GM18951 (cell line): ENCODE measurements at regions not wholly inside any gene's neighbourhood (a gene's known extent, or its start where the extent isn't known, plus 50 kb on each side); places are given as distances from the start of the nearest gene placed in this dataset.

Source experiments
- POLR2A ChIP-seq: IDR thresholded peaks from 4 replicates; pipeline ENCODE4 v1.6.1; 2011; ENCODE audit warnings: mild to moderate bottlenecking; ENCODE audit not compliant: insufficient read length, insufficient read depth; ENCODE audit errors: extremely low read depth
- in situ Hi-C: fragments of 300-500 bp; cut with MboI; formaldehyde crosslinking; loops from one replicate; pipeline ENCODE4 v1.12.0; 2022; ENCODE audit warnings: low sequenced_read_pairs, mixed read lengths, inconsistent platforms; ENCODE audit not compliant: unreplicated experiment

- no peak for TF ChIP-seq POLR2A
- in situ Hi-C loops, result no loop called here
Observed at GRCh38 chr12:76268267-76268666, 79.9 kb downstream of the BBS10 start.

GRCh38 chr12:76266797-76267196, 81.4 kb downstream of the BBS10 start:
- no peak for TF ChIP-seq POLR2A
- in situ Hi-C loops, result no loop called here

- in situ Hi-C loops, result no loop called here
- TF ChIP-seq POLR2A, result no peak
Observed at GRCh38 chr12:76265424-76266180, 82.6 kb downstream of the BBS10 start.

GRCh38 chr12:76264611-76265012, 83.6 kb downstream of the BBS10 start:
- in situ Hi-C loops, result no loop called here
- TF ChIP-seq POLR2A, result no peak

GRCh38 chr12:76263696-76264095, 84.5 kb downstream of the BBS10 start:
- in situ Hi-C loops, result no loop called here
- no peak for TF ChIP-seq POLR2A

- in situ Hi-C loops, result no loop called here
Observed at GRCh38 chr12:76260390-76260748, 87.8 kb downstream of the BBS10 start.

GRCh38 chr12:76259660-76260389, 88.4 kb downstream of the BBS10 start:
- TF ChIP-seq POLR2A, result no peak
- in situ Hi-C loops, result no loop called here

More at GRCh38 chr12:76260390-76260748, 87.8 kb downstream of the BBS10 start:
- no peak for TF ChIP-seq POLR2A

- in situ Hi-C loops, result no loop called here
- TF ChIP-seq POLR2A, result no peak
Observed at GRCh38 chr12:76259106-76259505, 89.1 kb downstream of the BBS10 start.

GRCh38 chr12:76256904-76257303, 91.3 kb downstream of the BBS10 start:
- in situ Hi-C loops, result no loop called here
- TF ChIP-seq POLR2A, result no peak

GRCh38 chr12:76256321-76256720, 91.9 kb downstream of the BBS10 start:
- TF ChIP-seq POLR2A, result no peak
- in situ Hi-C loops, result no loop called here

- TF ChIP-seq POLR2A, result no peak
- in situ Hi-C loops, result no loop called here
Observed at GRCh38 chr12:76255692-76256091, 92.5 kb downstream of the BBS10 start.

GRCh38 chr12:76255281-76255680, 92.9 kb downstream of the BBS10 start:
- no peak for TF ChIP-seq POLR2A
- in situ Hi-C loops, result no loop called here

GRCh38 chr12:76252031-76252430, 96.2 kb downstream of the BBS10 start:
- in situ Hi-C loops, result no loop called here
- no peak for TF ChIP-seq POLR2A

- in situ Hi-C loops, result no loop called here
- no peak for TF ChIP-seq POLR2A
Observed at GRCh38 chr12:76250256-76250655, 98.0 kb downstream of the BBS10 start.
